GM20431 (cell line): ENCODE measurements at regions not wholly inside any gene's neighbourhood (a gene's known extent, or its start where the extent isn't known, plus 50 kb on each side); places are given as distances from the start of the nearest gene placed in this dataset.

ENCODE experiments used
- in situ Hi-C: fragments of 300-500 bp; cut with MseI, MboI; formaldehyde crosslinking; loops from one replicate; pipeline ENCODE4 v1.15.0; 2020; ENCODE audit warnings: low sequenced_read_pairs; ENCODE audit not compliant: unreplicated experiment

GRCh38 chr15:31177951-31178350 lies 76.4 kb upstream of the TRPM1 start:
- in situ Hi-C loops: no loop called here

GRCh38 chr15:31178705-31179104 lies 77.2 kb upstream of the TRPM1 start:
- in situ Hi-C loops: no loop called here

GRCh38 chr15:31179693-31180092 lies 78.2 kb upstream of the TRPM1 start:
- in situ Hi-C loops: no loop called here

GRCh38 chr15:31193291-31193690 lies 91.8 kb upstream of the TRPM1 start:
- in situ Hi-C loops: no loop called here

- in situ Hi-C loops: no loop called here
These were observed 94.3 kb upstream of the TRPM1 start for GRCh38 chr15:31195871-31196270.

GRCh38 chr15:31197497-31198414 lies 96.2 kb upstream of the TRPM1 start:
- in situ Hi-C loops: no loop called here

- in situ Hi-C loops: loop anchor here (25.0 kb wide), 1 partner anchor 287 kb away; no protein-coding TSS in a partner anchor
These were observed 99.2 kb upstream of the TRPM1 start for GRCh38 chr15:31200735-31201151.

GRCh38 chr15:31202953-31203352 lies 101.4 kb upstream of the TRPM1 start:
- in situ Hi-C loops: loop anchor here (25.0 kb wide), 1 partner anchor 284 kb away; no protein-coding TSS in a partner anchor

GRCh38 chr15:31203999-31204398 lies 102.5 kb upstream of the TRPM1 start:
- in situ Hi-C loops: loop anchor here (25.0 kb wide), 1 partner anchor 283 kb away; no protein-coding TSS in a partner anchor

- in situ Hi-C loops: loop anchor here (25.0 kb wide), 1 partner anchor 281 kb away; no protein-coding TSS in a partner anchor
These were observed 105.1 kb upstream of the TRPM1 start for GRCh38 chr15:31206386-31207181.

GRCh38 chr15:31207246-31207645 lies 105.7 kb upstream of the TRPM1 start:
- in situ Hi-C loops: loop anchor here (25.0 kb wide), 1 partner anchor 280 kb away; no protein-coding TSS in a partner anchor

GRCh38 chr15:31207861-31208260 lies 106.3 kb upstream of the TRPM1 start:
- in situ Hi-C loops: loop anchor here (25.0 kb wide), 1 partner anchor 279 kb away; no protein-coding TSS in a partner anchor

- in situ Hi-C loops: loop anchor here (25.0 kb wide), 1 partner anchor 278 kb away; no protein-coding TSS in a partner anchor
These were observed 107.3 kb upstream of the TRPM1 start for GRCh38 chr15:31208817-31209216.

- in situ Hi-C loops: loop anchor here (25.0 kb wide), 1 partner anchor 276 kb away; no protein-coding TSS in a partner anchor
These were observed 109.8 kb upstream of the TRPM1 start for GRCh38 chr15:31211353-31211752.

- in situ Hi-C loops: loop anchor here (25.0 kb wide), 1 partner anchor 275 kb away; no protein-coding TSS in a partner anchor
These were observed 111.0 kb upstream of the TRPM1 start for GRCh38 chr15:31212326-31213080.

GRCh38 chr15:31214158-31214863 lies 112.3 kb upstream of the KLF13 start:
- in situ Hi-C loops: loop anchor here (25.0 kb wide), 1 partner anchor 273 kb away; no protein-coding TSS in a partner anchor

- in situ Hi-C loops: loop anchor here (25.0 kb wide), 1 partner anchor 272 kb away; no protein-coding TSS in a partner anchor
These were observed 111.7 kb upstream of the KLF13 start for GRCh38 chr15:31214864-31215489.

- in situ Hi-C loops: loop anchor here (25.0 kb wide), 1 partner anchor 272 kb away; no protein-coding TSS in a partner anchor
These were observed 111.0 kb upstream of the KLF13 start for GRCh38 chr15:31215490-31216214.
